ENCODE measurements at regions not wholly inside any gene's neighbourhood (a gene's known extent, or its start where the extent isn't known, plus 50 kb on each side); places are given as distances from the start of the nearest gene placed in this dataset.

- no peaks in the 10 kb centered on the region for H3K36me3 ChIP-seq
- peaks cover 0 to 43% (median 26%) of the 10 kb centered on the region in 4 donors for H3K4me1 ChIP-seq
- no peaks in the 10 kb centered on the region for H3K27me3 ChIP-seq
- H3K9me3 ChIP-seq: no peaks in the 10 kb centered on the region
- TF ChIP-seq EP300 (IDR thresholded peaks at IDR 0.05) (no peak), CTCF (IDR thresholded peaks at IDR 0.05) (no peak), POLR2A (IDR thresholded peaks at IDR 0.05) (no peak), POLR2AphosphoS5 (IDR thresholded peaks at IDR 0.05) (no peak)
- intact Hi-C loops (cut with DNase I): no loop called here
- peak overlapping the region; percentile 59 to 70 (median 64) for H3K27ac ChIP-seq
- 35 to 45% methylated on average over 5 of the region's 5 CpGs for WGBS, 2 donors
- H3K4me3 ChIP-seq: no peak overlapping the region
- DNase-seq: no peak
Observed at GRCh38 chr14:51328064-51328771, 88.2 kb downstream of the TMX1 start.

- Histone ChIP-seq H3K27me3 (no peaks in the 10 kb centered on the region), H3K36me3 (no peaks in the 10 kb centered on the region), H3K9me3 (no peaks in the 10 kb centered on the region), H3K27ac (peak overlapping the region in 3 of 4 donors; percentile 59 to 70 (median 66)), H3K4me1 (peaks cover 0 to 49% (median 32%) of the 10 kb centered on the region in 4 donors), H3K4me3 (no peak overlapping the region)
- intact Hi-C loops (cut with DNase I): no loop called here
- DNase-seq: peak; percentile 78
- TF ChIP-seq POLR2A (IDR thresholded peaks at IDR 0.05) (no peak), POLR2AphosphoS5 (IDR thresholded peaks at IDR 0.05) (peak; percentile 70 to 83 (median 76)), EP300 (IDR thresholded peaks at IDR 0.05) (no peak), CTCF (IDR thresholded peaks at IDR 0.05) (no peak)
- 49 to 61% methylated on average over 6 of the region's 6 CpGs for WGBS, 2 donors
Observed at GRCh38 chr14:51328772-51329353, 88.8 kb downstream of the TMX1 start.

DNA sequence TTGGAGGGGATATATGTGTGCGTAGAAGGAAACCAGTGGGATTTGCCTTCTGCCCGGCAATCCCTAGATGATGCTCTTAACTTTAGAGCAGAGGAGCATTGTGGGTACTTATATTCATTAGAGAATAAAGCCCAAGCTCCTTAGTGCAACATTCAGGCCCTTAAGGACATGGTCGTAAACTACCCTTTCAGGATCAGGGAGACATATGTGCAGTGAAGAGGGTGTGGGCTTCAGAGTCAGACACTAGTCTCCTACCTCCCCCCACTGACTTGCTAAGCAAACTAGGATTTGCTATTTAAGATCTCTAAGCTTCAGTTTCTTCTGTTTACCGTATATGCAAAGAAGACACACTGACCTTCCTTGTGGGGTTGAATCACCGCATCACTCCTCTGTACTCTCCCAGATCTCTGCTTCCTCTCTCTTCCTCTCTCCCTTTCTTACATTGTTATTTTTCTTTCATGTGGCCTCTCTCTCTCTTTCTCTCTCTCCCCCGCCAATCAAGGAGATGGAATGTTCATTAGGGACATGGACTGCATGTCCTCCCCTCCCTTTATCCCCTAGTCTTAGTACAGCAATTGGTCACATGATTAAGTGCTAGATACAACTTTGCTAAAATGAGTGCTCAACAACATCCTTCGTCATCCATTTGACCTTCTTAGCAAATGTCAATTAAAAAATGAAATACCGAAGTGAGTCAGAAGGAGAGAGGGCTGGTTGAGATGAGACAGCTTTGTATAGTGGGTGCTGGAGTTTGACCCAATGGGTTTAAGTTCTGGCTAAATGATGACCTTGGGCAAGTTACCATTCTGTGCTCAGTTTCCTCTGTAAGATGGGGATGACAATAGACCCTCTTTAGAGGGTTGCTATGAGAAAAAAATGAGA is 91.7 kb downstream of the TMX1 start:
- TF ChIP-seq POLR2AphosphoS5 (IDR thresholded peaks at IDR 0.05): no peak
- no peak for TF ChIP-seq POLR2A (IDR thresholded peaks at IDR 0.05)
- TF ChIP-seq EP300 (IDR thresholded peaks at IDR 0.05): no peak
- TF ChIP-seq CTCF (IDR thresholded peaks at IDR 0.05): no peak
- Histone ChIP-seq H3K9me3 (no peaks in the 10 kb centered on the region), H3K36me3 (no peaks in the 10 kb centered on the region), H3K27me3 (no peaks in the 10 kb centered on the region), H3K4me3 (no peak overlapping the region), H3K4me1 (peaks cover 0 to 78% (median 58%) of the 10 kb centered on the region in 4 donors), H3K27ac (no peak overlapping the region)
- WGBS, 2 donors: 53 to 79% methylated on average over 8 of the region's 8 CpGs
- no peak for DNase-seq
- intact Hi-C loops (cut with DNase I): loop anchor here (10.0 kb wide), 1 partner anchor 153 kb away; no protein-coding TSS in a partner anchor

DNA sequence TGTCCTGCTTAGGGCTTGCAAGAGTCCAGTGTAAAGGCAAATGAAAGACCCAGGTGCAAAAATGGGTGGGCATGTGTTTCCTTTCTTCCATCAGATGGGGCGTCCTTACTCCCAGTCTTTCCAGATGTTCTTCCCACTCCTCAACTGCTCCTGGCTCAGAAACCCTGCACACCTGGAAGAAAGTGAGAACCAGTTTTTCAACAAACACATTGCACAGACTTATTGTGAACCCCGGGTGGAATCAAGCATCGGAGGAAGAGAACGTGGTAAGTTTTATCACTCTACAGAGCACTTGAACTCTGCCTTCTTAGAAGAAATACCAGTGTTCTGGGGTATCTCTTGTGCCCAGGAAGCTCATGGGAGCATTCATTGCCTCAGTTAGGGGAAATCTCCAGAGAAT is 93.3 kb downstream of the TMX1 start:
- no peaks in the 10 kb centered on the region for H3K36me3 ChIP-seq
- WGBS, 2 donors: 75 to 88% methylated on average over 4 of the region's 4 CpGs
- DNase-seq: no peak
- no peaks in the 10 kb centered on the region for H3K9me3 ChIP-seq
- no peak for TF ChIP-seq CTCF (IDR thresholded peaks at IDR 0.05)
- no peak for TF ChIP-seq EP300 (IDR thresholded peaks at IDR 0.05)
- TF ChIP-seq POLR2AphosphoS5 (IDR thresholded peaks at IDR 0.05): no peak
- no peak for TF ChIP-seq POLR2A (IDR thresholded peaks at IDR 0.05)
- H3K4me1 ChIP-seq: peaks cover 0 to 75% (median 53%) of the 10 kb centered on the region in 4 donors
- no peak overlapping the region for H3K4me3 ChIP-seq
- intact Hi-C loops (cut with DNase I): loop anchor here (10.0 kb wide), 1 partner anchor 152 kb away; no protein-coding TSS in a partner anchor
- H3K27me3 ChIP-seq: no peaks in the 10 kb centered on the region
- H3K27ac ChIP-seq: peak overlapping the region; percentile 61 to 81 (median 63)

Measured in sigmoid colon (tissue), 6 donors.